Sigmoid colon (tissue), 6 donors: ENCODE measurements at regions not wholly inside any gene's neighbourhood (a gene's known extent, or its start where the extent isn't known, plus 50 kb on each side); places are given as distances from the start of the nearest gene placed in this dataset.

Source experiments
- DNase-seq: peaks from one replicate; pipeline ENCODE4 v3.0.0-alpha.2; 2019
- H3K27ac ChIP-seq, 4 donors: fragments of 200-600 bp; sonication (generic); one replicate each; pipeline ENCODE4 v1.5.1; 2016 to 2019; ENCODE audit warnings: mild to moderate bottlenecking in 1 of 4
- H3K27me3 ChIP-seq, 3 donors: fragments of 200-600 bp; sonication (generic); one replicate each; pipeline ENCODE4 v1.5.1; 2019; ENCODE audit warnings: mild to moderate bottlenecking in 1 of 3
- H3K36me3 ChIP-seq, 4 donors: fragments of 200-600 bp; sonication (generic); one replicate each; pipeline ENCODE4 v1.5.1; 2016 to 2019
- H3K4me1 ChIP-seq, 4 donors: fragments of 200-600 bp; sonication (generic); one replicate each; pipeline ENCODE4 v1.5.1; 2017 to 2019
- H3K4me3 ChIP-seq, 4 donors: fragments of 200-600 bp; sonication (generic); one replicate each; pipeline ENCODE4 v1.5.1; 2017 to 2019; ENCODE audit warnings: mild to moderate bottlenecking in 2 of 4, moderate library complexity in 1 of 4
- H3K9me3 ChIP-seq, 4 donors: fragments of 200-600 bp in 3 of 4; sonication (generic) in 3 of 4; one replicate each; pipeline versions ENCODE4 v1.5.1 to v1.6.1; 2013 to 2019
- CTCF ChIP-seq, 4 experiments: fragments of 450-650 bp in 3 of 4; fragments of 200-600 bp in 1 of 4; IDR thresholded peaks; one replicate each; pipeline ENCODE4 v1.5.1; 2016 to 2019; ENCODE audit warnings: antibody characterized with exemption in 4 of 4, mild to moderate bottlenecking in 3 of 4, moderate library complexity in 2 of 4
- EP300 ChIP-seq, 4 donors: sonication (generic); formaldehyde crosslinking; IDR thresholded peaks; one replicate each; pipeline ENCODE4 v1.6.1; 2017; ENCODE audit warnings: antibody characterized with exemption in 4 of 4
- POLR2A ChIP-seq, 2 donors: fragments of 450-650 bp; IDR thresholded peaks; one replicate each; pipeline ENCODE4 v1.6.1; 2016; ENCODE audit warnings: antibody characterized with exemption in 2 of 2, mild to moderate bottlenecking in 2 of 2, moderate library complexity in 2 of 2
- POLR2AphosphoS5 ChIP-seq, 4 donors: sonication (generic); formaldehyde crosslinking; IDR thresholded peaks; one replicate each; pipeline ENCODE4 v1.6.1; 2017; ENCODE audit warnings: antibody characterized with exemption in 4 of 4
- whole genome bisulfite sequencing, 2 donors: extraction: QIAGEN DNeasy Blood & Tissue Kit; methylation state at CpG; one replicate each; pipeline ENCODE4 v1.1.7; 2013; 5-methylcytosine and 5-hydroxymethylcytosine counted together
- intact Hi-C: fragments of 100-400 bp; cut with DNase I; formaldehyde crosslinking; loops from one replicate; pipeline ENCODE4 v1.15.1; 2023
- donor health status: healthy with polysubstance abuse.
- donor health status: healthy.

GRCh38 chr5:1974501-1975405, 92.0 kb upstream of the IRX4 start:
- WGBS, 2 donors, result 86 to 89% methylated on average over 18 of the region's 18 CpGs
- Histone ChIP-seq H3K27ac (no peak overlapping the region), H3K4me1 (no peaks in the 10 kb centered on the region), H3K9me3 (no peaks in the 10 kb centered on the region), H3K36me3 (no peaks in the 10 kb centered on the region), H3K4me3 (no peak overlapping the region), H3K27me3 (no peaks in the 10 kb centered on the region)
- intact Hi-C loops, result no loop called here
- no peak for DNase-seq
- TF ChIP-seq CTCF (IDR thresholded peaks at IDR 0.05) (no peak), POLR2AphosphoS5 (IDR thresholded peaks at IDR 0.05) (no peak), POLR2A (IDR thresholded peaks at IDR 0.05) (no peak), EP300 (IDR thresholded peaks at IDR 0.05) (no peak)

- DNase-seq, result no peak
- intact Hi-C loops, result no loop called here
- no peaks in the 10 kb centered on the region for H3K9me3 ChIP-seq
- H3K36me3 ChIP-seq, result no peaks in the 10 kb centered on the region
- no peak overlapping the region for H3K4me3 ChIP-seq
- 87 to 93% methylated on average over 6 of the region's 6 CpGs for WGBS, 2 donors
- no peaks in the 10 kb centered on the region for H3K4me1 ChIP-seq
- no peaks in the 10 kb centered on the region for H3K27me3 ChIP-seq
- no peak overlapping the region for H3K27ac ChIP-seq
- TF ChIP-seq POLR2A (IDR thresholded peaks at IDR 0.05), result no peak
Observed at GRCh38 chr5:1974081-1974480, 91.4 kb upstream of the IRX4 start.

- TF ChIP-seq POLR2A (IDR thresholded peaks at IDR 0.05) (no peak), POLR2AphosphoS5 (IDR thresholded peaks at IDR 0.05) (no peak), EP300 (IDR thresholded peaks at IDR 0.05) (no peak), CTCF (IDR thresholded peaks at IDR 0.05) (no peak)
- intact Hi-C loops, result no loop called here
- Histone ChIP-seq H3K4me3 (no peak overlapping the region), H3K36me3 (no peaks in the 10 kb centered on the region), H3K27me3 (no peaks in the 10 kb centered on the region), H3K9me3 (no peaks in the 10 kb centered on the region), H3K27ac (no peak overlapping the region), H3K4me1 (no peaks in the 10 kb centered on the region)
- DNase-seq, result no peak
- WGBS, 2 donors, result 87 to 91% methylated on average over 21 of the region's 21 CpGs
Observed at GRCh38 chr5:1973391-1974013, 90.8 kb upstream of the IRX4 start.

- DNase-seq, result no peak
- H3K4me3 ChIP-seq, result no peak overlapping the region
- no peak for TF ChIP-seq POLR2AphosphoS5 (IDR thresholded peaks at IDR 0.05)
- TF ChIP-seq POLR2A (IDR thresholded peaks at IDR 0.05), result no peak
- no peak for TF ChIP-seq EP300 (IDR thresholded peaks at IDR 0.05)
- no peaks in the 10 kb centered on the region for H3K36me3 ChIP-seq
- no peaks in the 10 kb centered on the region for H3K9me3 ChIP-seq
- WGBS, 2 donors, result 86 to 89% methylated on average over 13 of the region's 13 CpGs
- H3K27me3 ChIP-seq, result no peaks in the 10 kb centered on the region
- intact Hi-C loops, result no loop called here
- no peaks in the 10 kb centered on the region for H3K4me1 ChIP-seq
- H3K27ac ChIP-seq, result no peak overlapping the region
Observed at GRCh38 chr5:1971944-1972343, 89.2 kb upstream of the IRX4 start.

- H3K4me3 ChIP-seq, result no peak overlapping the region
- no peaks in the 10 kb centered on the region for H3K9me3 ChIP-seq
- H3K4me1 ChIP-seq, result no peaks in the 10 kb centered on the region
- intact Hi-C loops, result no loop called here
- no peaks in the 10 kb centered on the region for H3K27me3 ChIP-seq
- TF ChIP-seq POLR2A (IDR thresholded peaks at IDR 0.05) (no peak), EP300 (IDR thresholded peaks at IDR 0.05) (no peak), CTCF (IDR thresholded peaks at IDR 0.05) (no peak)
- no peak for DNase-seq
- WGBS, 2 donors, result 54 to 63% methylated on average over 6 of the region's 6 CpGs
- no peaks in the 10 kb centered on the region for H3K36me3 ChIP-seq
- H3K27ac ChIP-seq, result no peak overlapping the region
Observed at GRCh38 chr5:1967736-1968135, 85.0 kb upstream of the IRX4 start.
